ENCODE measurements at regions not wholly inside any gene's neighbourhood (a gene's known extent, or its start where the extent isn't known, plus 50 kb on each side); places are given as distances from the start of the nearest gene placed in this dataset.

- DNase-seq: no peak
These were observed 357.3 kb upstream of the SLC8A1 start for GRCh38 chr2:40809156-40809555.

GRCh38 chr2:40814616-40815015 lies 362.7 kb upstream of the SLC8A1 start:
- DNase-seq: no peak

GRCh38 chr2:40820319-40820718 lies 368.4 kb upstream of the SLC8A1 start:
- no peak for DNase-seq

GRCh38 chr2:40823478-40823877 lies 371.6 kb upstream of the SLC8A1 start:
- no peak for DNase-seq

GRCh38 chr2:40824278-40824677 lies 372.4 kb upstream of the SLC8A1 start:
- no peak for DNase-seq

GRCh38 chr2:40827392-40827791 lies 375.5 kb upstream of the SLC8A1 start:
- no peak for DNase-seq

GRCh38 chr2:40831321-40831873 lies 379.5 kb upstream of the SLC8A1 start:
- no peak for DNase-seq

- DNase-seq: no peak
These were observed 390.0 kb upstream of the SLC8A1 start for GRCh38 chr2:40841856-40842255.

- DNase-seq: peak in 1 of 2 experiments; percentile 14
These were observed 392.7 kb upstream of the SLC8A1 start for GRCh38 chr2:40844353-40845277.

- no peak for DNase-seq
These were observed 399.8 kb upstream of the SLC8A1 start for GRCh38 chr2:40851661-40852060.

- DNase-seq: no peak
These were observed 407.7 kb upstream of the SLC8A1 start for GRCh38 chr2:40859617-40860016.

- no peak for DNase-seq
These were observed 415.9 kb upstream of the SLC8A1 start for GRCh38 chr2:40867829-40868228.

- DNase-seq: no peak
These were observed 420.7 kb upstream of the SLC8A1 start for GRCh38 chr2:40872580-40872979.

GRCh38 chr2:40874380-40874779 lies 422.5 kb upstream of the SLC8A1 start:
- DNase-seq: no peak

- DNase-seq: no peak
These were observed 425.9 kb upstream of the SLC8A1 start for GRCh38 chr2:40877734-40878288.

- no peak for DNase-seq
These were observed 427.4 kb upstream of the SLC8A1 start for GRCh38 chr2:40879305-40879704.

GRCh38 chr2:40886100-40886499 lies 434.2 kb upstream of the SLC8A1 start:
- no peak for DNase-seq

GRCh38 chr2:40886655-40887054 lies 434.8 kb upstream of the SLC8A1 start:
- no peak for DNase-seq

- DNase-seq: no peak
These were observed 444.5 kb upstream of the SLC8A1 start for GRCh38 chr2:40896358-40896757.

GRCh38 chr2:40914666-40915065 lies 462.8 kb upstream of the SLC8A1 start:
- no peak for DNase-seq

- DNase-seq: no peak
These were observed 463.8 kb upstream of the SLC8A1 start for GRCh38 chr2:40915651-40916050.

GRCh38 chr2:40935349-40935748 lies 483.5 kb upstream of the SLC8A1 start:
- no peak for DNase-seq

- DNase-seq: no peak
These were observed 485.4 kb upstream of the SLC8A1 start for GRCh38 chr2:40937284-40937683.

GRCh38 chr2:40953341-40953740 lies 501.5 kb upstream of the SLC8A1 start:
- no peak for DNase-seq

Measured in AML-193 (cell line).